HCT116 (cell line): ENCODE measurements at regions not wholly inside any gene's neighbourhood (a gene's known extent, or its start where the extent isn't known, plus 50 kb on each side); places are given as distances from the start of the nearest gene placed in this dataset.

Source experiments
- ATAC-seq: fragments of 200-7000 bp; cut with Tn5 transposase; 2 replicates; pipeline ENCODE4 v1.9.1; 2020; ENCODE audit warnings: mild to moderate bottlenecking, moderate library complexity
- BruUV-seq: library from RNA; stranded (reverse); fragments of 400-500 nt; replicated peaks from 2 replicates; lab custom pipeline; 2021; lab: Mats Ljungman, UMichigan
- CTCF ChIA-PET: fragments of 300-600 bp; sonication (Branson Sonifier 250); formaldehyde crosslinking; loops from one replicate; lab custom pipeline; 2021; ENCODE audit warnings: antibody characterized with exemption; lab: Charles Lee
- POLR2A ChIA-PET: fragments of 300-600, 350-600 bp; sonication (Branson Sonifier 250); formaldehyde crosslinking; loops from one replicate; lab custom pipeline; 2021; ENCODE audit warnings: antibody characterized with exemption; lab: Charles Lee
- RAD21 ChIA-PET, 2 experiments: fragments of 300-600 bp; sonication (Branson Sonifier 250); formaldehyde crosslinking; loops; one replicate each; lab custom pipeline; 2023; ENCODE audit warnings: low total read pairs in 2 of 2; ENCODE audit not compliant: uncharacterized antibody in 2 of 2, unreplicated experiment in 2 of 2, low non-redundant PET in 1 of 2; lab: Charles Lee
- DNase-seq: peaks from one replicate; pipeline ENCODE4 v3.0.0-alpha.2; 2010; ENCODE audit warnings: low read depth, low spot score
- H2AFZ ChIP-seq: fragments of 200-600 bp; shearing (Covaris generic), sonication (generic); 2 replicates; pipeline ENCODE4 v1.6.1; 2017; ENCODE audit warnings: low read depth, mixed run types, mixed read lengths, antibody characterized with exemption, low read length; ENCODE audit not compliant: poor library complexity, severe bottlenecking
- H3K27ac ChIP-seq: 2 replicates; pipeline ENCODE4 v1.5.1; 2012; ENCODE audit warnings: low read depth, low read length
- H3K27me3 ChIP-seq: fragments of 200-600 bp; sonication (generic); 2 replicates; pipeline ENCODE4 v1.6.1; 2016; ENCODE audit warnings: mixed run types, low read length, mixed read lengths; ENCODE audit not compliant: insufficient read depth
- H3K36me3 ChIP-seq, 2 experiments: fragments of 200-500 bp in 1 of 2; fragments of 200-600 bp in 1 of 2; sonication (Bioruptor generic) in 1 of 2; sonication (generic) in 1 of 2; 2 replicates each; pipeline versions ENCODE4 v1.5.1 to v1.6.1; 2014 to 2016; ENCODE audit warnings: low read length in 2 of 2, inconsistent platforms in 1 of 2, mixed read lengths in 1 of 2, mixed run types in 1 of 2; ENCODE audit not compliant: insufficient read depth in 2 of 2, control insufficient read depth in 1 of 2
- H3K4me1 ChIP-seq, 2 experiments: fragments of 200-600 bp in 1 of 2; sonication (generic) in 1 of 2; 2 replicates each; pipeline versions ENCODE4 v1.5.1 to v1.6.1; 2012 to 2017; ENCODE audit warnings: low read length in 2 of 2, inconsistent platforms in 1 of 2, mild to moderate bottlenecking in 1 of 2, mixed read lengths in 1 of 2, mixed run types in 1 of 2, moderate library complexity in 1 of 2; ENCODE audit not compliant: insufficient read depth in 2 of 2, control insufficient read depth in 1 of 2
- H3K4me2 ChIP-seq: fragments of 200-600 bp; sonication (generic); 2 replicates; pipeline ENCODE4 v1.6.1; 2017; ENCODE audit warnings: mixed run types, low read length, mixed read lengths
- H3K4me3 ChIP-seq, 2 experiments: fragments of 200-600 bp in 1 of 2; sonication (generic) in 1 of 2; replicated peaks in 1 of 2; 2 replicates each; pipeline ENCODE4 v1.5.1; 2011 to 2016; ENCODE audit warnings: low read length in 2 of 2, control low read depth in 1 of 2, low read depth in 1 of 2, mild to moderate bottlenecking in 1 of 2, mixed read lengths in 1 of 2, mixed run types in 1 of 2
- H3K79me2 ChIP-seq: fragments of 200-600 bp; sonication (generic); 2 replicates; pipeline ENCODE4 v1.6.1; 2017; ENCODE audit warnings: mild to moderate bottlenecking, mixed run types, low read length, moderate library complexity, mixed read lengths; ENCODE audit not compliant: insufficient read depth
- H3K9ac ChIP-seq: fragments of 200-600 bp; sonication (generic); 2 replicates; pipeline ENCODE4 v1.6.1; 2016; ENCODE audit warnings: low read length, mixed read lengths
- H3K9me2 ChIP-seq: fragments of 200-600 bp; sonication (generic), shearing (Covaris generic); 2 replicates; pipeline ENCODE4 v1.6.1; 2017; ENCODE audit warnings: mixed run types, mild to moderate bottlenecking, moderate library complexity; ENCODE audit not compliant: insufficient read depth
- H3K9me3 ChIP-seq, 2 experiments: fragments of 200-500 bp in 1 of 2; fragments of 200-600 bp in 1 of 2; sonication (Bioruptor generic) in 1 of 2; sonication (generic) in 1 of 2; 2 replicates each; pipeline ENCODE4 v1.6.1; 2014 to 2017; ENCODE audit warnings: low read length in 2 of 2, mixed read lengths in 2 of 2, inconsistent platforms in 1 of 2, low read depth in 1 of 2, mild to moderate bottlenecking in 1 of 2, mixed run types in 1 of 2, moderate library complexity in 1 of 2; ENCODE audit not compliant: control insufficient read depth in 1 of 2, insufficient read depth in 1 of 2
- H4K20me1 ChIP-seq: fragments of 200-600 bp; sonication (generic), shearing (Covaris generic); 2 replicates; pipeline ENCODE4 v1.6.1; 2017; ENCODE audit warnings: mixed run types, mild to moderate bottlenecking, moderate library complexity; ENCODE audit not compliant: insufficient read depth
- CBX3 ChIP-seq: IDR thresholded peaks from 2 replicates; pipeline ENCODE4 v1.6.1; 2012; ENCODE audit warnings: low read depth
- CEBPB ChIP-seq: IDR thresholded peaks from 2 replicates; pipeline ENCODE4 v1.6.1; 2012; ENCODE audit warnings: low read depth
- CTCF ChIP-seq, 3 experiments: fragments of 200-600 bp in 1 of 3; sonication (generic) in 1 of 3; IDR thresholded peaks in 2 of 3; conservative IDR thresholded peaks in 1 of 3; 2 replicates each; pipeline ENCODE4 v1.5.1; 2012 to 2017; ENCODE audit warnings: low read depth in 2 of 3, low read length in 2 of 3, antibody characterized with exemption in 1 of 3, borderline replicate concordance in 1 of 3, control low read depth in 1 of 3, mild to moderate bottlenecking in 1 of 3, mixed read lengths in 1 of 3, mixed run types in 1 of 3, moderate library complexity in 1 of 3; ENCODE audit not compliant: insufficient read depth in 1 of 3
- ELF1 ChIP-seq: IDR thresholded peaks from 2 replicates; pipeline ENCODE4 v1.6.1; 2012; ENCODE audit warnings: low read depth, borderline replicate concordance
- FOSL1 ChIP-seq: IDR thresholded peaks from 2 replicates; pipeline ENCODE4 v1.6.1; 2012; ENCODE audit warnings: low read depth
- MAX ChIP-seq: IDR thresholded peaks from 2 replicates; pipeline ENCODE4 v1.6.1; 2012
- POLR2AphosphoS5 ChIP-seq: IDR thresholded peaks from 2 replicates; pipeline ENCODE4 v1.6.1; 2011; ENCODE audit warnings: mild to moderate bottlenecking, low read depth, low read length, moderate library complexity
- RAD21 ChIP-seq: IDR thresholded peaks from 2 replicates; pipeline ENCODE4 v1.6.1; 2012; ENCODE audit warnings: low read depth, mild to moderate bottlenecking
- REST ChIP-seq: IDR thresholded peaks from 2 replicates; pipeline ENCODE4 v1.6.1; 2012; ENCODE audit warnings: low read depth
- SIN3A ChIP-seq: IDR thresholded peaks from 2 replicates; pipeline ENCODE4 v1.6.1; 2012; ENCODE audit warnings: low read depth
- SP1 ChIP-seq: IDR thresholded peaks from 2 replicates; pipeline ENCODE4 v1.6.1; 2012; ENCODE audit warnings: low read depth
- SRF ChIP-seq: IDR thresholded peaks from 2 replicates; pipeline ENCODE4 v1.6.1; 2012; ENCODE audit warnings: low read depth
- ZFX ChIP-seq: fragments of 450-650 bp; IDR thresholded peaks from 2 replicates; pipeline ENCODE4 v1.6.1; 2017
- intact Hi-C: fragments of 100-400 bp; cut with micrococcal nuclease; formaldehyde crosslinking; loops from 2 replicates; pipeline ENCODE4 v1.10.0; 2022

- Histone ChIP-seq H3K79me2 (no peaks in the 10 kb centered on the region), H3K9ac (no peak overlapping the region), H3K4me3 (no peak overlapping the region), H3K4me1 (no peaks in the 10 kb centered on the region), H3K27ac (no peak overlapping the region), H4K20me1 (no peaks in the 10 kb centered on the region), H2AFZ (no peak overlapping the region), H3K36me3 (no peaks in the 10 kb centered on the region), H3K27me3 (no peaks in the 10 kb centered on the region), H3K4me2 (no peak overlapping the region), H3K9me3 (no peaks in the 10 kb centered on the region), H3K9me2 (no peaks in the 10 kb centered on the region)
- no peak for ATAC-seq
- CTCF ChIA-PET, result no interaction called here
- TF ChIP-seq ZFX (no peak), SP1 (no peak), MAX (no peak), FOSL1 (no peak), POLR2AphosphoS5 (no peak), SRF (no peak), CTCF (IDR thresholded peaks at IDR 0.05 in 2 of 3, conservative IDR thresholded peaks at IDR 0.05 in 1 of 3; ENCODE audit: borderline replicate concordance in 1 of 3, insufficient read depth in 1 of 3, low read depth in 2 of 3, low read length in 2 of 3) (no peak)
- no peak for DNase-seq
- RAD21 ChIA-PET, result no interaction called here
- intact Hi-C loops, result no loop called here
- POLR2A ChIA-PET, result no interaction called here
- no TSS peak for BruUV-seq
Measured at GRCh38 chr7:152591976-152592375, 84.0 kb downstream of the XRCC2 start.

GRCh38 chr7:152590481-152590880 lies 85.5 kb downstream of the XRCC2 start:
- H2AFZ ChIP-seq, result no peak overlapping the region
- DNase-seq, result no peak
- CTCF ChIA-PET, result no interaction called here
- no peak for ATAC-seq
- intact Hi-C loops, result no loop called here
- H3K9me3 ChIP-seq, result no peaks in the 10 kb centered on the region
- no peaks in the 10 kb centered on the region for H4K20me1 ChIP-seq
- H3K4me3 ChIP-seq, result no peak overlapping the region
- no TSS peak for BruUV-seq
- H3K9ac ChIP-seq, result no peak overlapping the region
- RAD21 ChIA-PET, result interaction anchor here in 1 of 2 experiments (0.9 kb wide), 1 partner anchor 250 kb away, joined by 3 read pairs; no protein-coding TSS in a partner anchor
- H3K36me3 ChIP-seq, result no peaks in the 10 kb centered on the region
- no peaks in the 10 kb centered on the region for H3K27me3 ChIP-seq
- H3K27ac ChIP-seq, result no peak overlapping the region
- H3K4me1 ChIP-seq, result no peaks in the 10 kb centered on the region
- no peak overlapping the region for H3K4me2 ChIP-seq
- POLR2A ChIA-PET, result no interaction called here
- no peaks in the 10 kb centered on the region for H3K79me2 ChIP-seq
- H3K9me2 ChIP-seq, result no peaks in the 10 kb centered on the region
- TF ChIP-seq CBX3, result no peak
- TF ChIP-seq CTCF (IDR thresholded peaks at IDR 0.05 in 2 of 3, conservative IDR thresholded peaks at IDR 0.05 in 1 of 3; ENCODE audit: borderline replicate concordance in 1 of 3, insufficient read depth in 1 of 3, low read depth in 2 of 3, low read length in 2 of 3), result no peak
- no peak for TF ChIP-seq CEBPB
- no peak for TF ChIP-seq SIN3A
- TF ChIP-seq FOSL1, result no peak
- TF ChIP-seq RAD21, result no peak
- TF ChIP-seq REST, result no peak
- no peak for TF ChIP-seq ELF1
